A204.1 (cell line): ENCODE measurements at regions not wholly inside any gene's neighbourhood (a gene's known extent, or its start where the extent isn't known, plus 50 kb on each side); places are given as distances from the start of the nearest gene placed in this dataset.
A peak's percentile ranks its signal among the peaks of the same experiment; 100 is the strongest.
"Not testable (repeated sequence)": the region's sequence is repeated elsewhere in the genome, so short reads cannot be mapped to it uniquely, and the experiment has no call there.

Source experiments
- FAIRE-seq: peaks from 2 replicates; lab custom pipeline; 2012; peaks lifted over from hg19 to GRCh38; lab: Jason Lieb, UNC

DNA sequence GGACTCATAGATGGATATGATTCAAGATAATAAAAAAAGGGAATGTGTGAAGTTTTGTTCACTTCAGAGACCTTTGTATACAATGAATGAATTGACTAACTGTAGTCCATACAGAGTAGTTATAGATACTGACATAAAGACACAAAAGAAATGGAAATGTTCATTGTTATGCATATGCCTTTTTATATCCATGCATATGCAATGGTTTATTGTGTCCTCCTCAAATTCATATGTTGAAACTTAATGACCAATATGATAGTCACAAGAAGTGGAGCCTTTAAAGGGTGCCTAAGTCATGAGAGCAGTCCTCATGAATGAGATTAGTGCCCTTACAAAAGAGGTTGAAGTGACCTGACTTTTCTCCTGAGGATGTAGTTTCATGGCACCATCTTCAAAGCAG lies 467.5 kb upstream of the NDST4 start:
- FAIRE-seq: no peak

DNA sequence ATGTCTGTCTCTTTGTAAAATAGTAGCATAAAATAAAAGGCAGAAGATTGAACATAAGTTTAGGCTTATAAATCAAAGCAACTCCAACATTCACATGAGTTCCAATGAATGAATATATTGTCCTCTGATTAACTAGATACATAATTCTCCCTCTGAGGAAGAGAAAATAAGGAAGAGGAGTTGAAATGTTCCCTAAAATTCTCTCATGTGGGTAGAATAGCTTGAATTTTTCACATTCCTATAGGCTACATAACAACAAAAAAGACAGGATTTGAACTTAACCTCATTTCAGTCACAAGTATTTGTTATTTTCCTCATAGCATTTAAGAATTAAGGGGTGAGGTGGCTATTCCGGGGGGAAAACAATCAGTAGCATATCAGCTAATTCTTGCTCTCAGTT lies 462.4 kb upstream of the NDST4 start:
- no peak for FAIRE-seq

DNA sequence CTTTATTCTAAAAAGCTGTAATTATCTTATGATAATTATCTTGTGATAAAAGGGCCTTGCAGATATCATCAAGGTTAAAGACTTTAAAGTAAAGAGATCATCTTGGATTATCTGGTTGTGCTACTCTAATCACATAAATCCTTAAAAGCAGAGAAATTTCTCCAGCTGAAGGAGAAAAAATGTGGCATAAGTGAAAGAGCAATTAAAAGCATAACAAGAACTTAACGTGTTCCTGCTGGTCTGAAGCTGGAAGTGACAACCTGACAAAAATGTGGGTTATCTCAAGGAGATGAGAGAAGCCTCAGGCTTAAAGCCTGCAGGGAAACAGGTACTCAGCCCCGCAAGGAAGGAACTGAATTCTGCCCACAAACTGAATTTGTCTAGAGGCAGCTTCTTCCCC lies 449.1 kb upstream of the NDST4 start:
- no peak for FAIRE-seq

DNA sequence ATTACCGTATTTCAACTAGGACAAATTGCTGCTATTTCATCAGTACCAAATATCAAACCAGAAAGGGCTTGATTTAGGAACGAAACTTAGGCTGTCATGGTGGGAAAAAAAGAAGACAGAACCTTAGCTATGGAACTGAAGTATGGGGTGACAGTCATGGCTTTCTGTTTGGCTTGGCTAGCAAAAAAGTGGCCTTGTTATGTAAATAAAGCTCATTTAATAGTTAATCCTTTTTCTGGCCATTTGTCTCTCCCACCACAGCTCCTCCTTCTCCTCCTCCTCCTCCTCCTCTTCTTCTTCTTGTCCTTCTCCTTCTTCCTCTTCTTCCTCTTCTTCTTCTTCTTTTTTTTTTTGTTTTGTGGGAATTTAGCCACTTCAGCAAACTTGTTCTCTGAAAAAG lies 434.7 kb upstream of the NDST4 start:
- FAIRE-seq: no peak

DNA sequence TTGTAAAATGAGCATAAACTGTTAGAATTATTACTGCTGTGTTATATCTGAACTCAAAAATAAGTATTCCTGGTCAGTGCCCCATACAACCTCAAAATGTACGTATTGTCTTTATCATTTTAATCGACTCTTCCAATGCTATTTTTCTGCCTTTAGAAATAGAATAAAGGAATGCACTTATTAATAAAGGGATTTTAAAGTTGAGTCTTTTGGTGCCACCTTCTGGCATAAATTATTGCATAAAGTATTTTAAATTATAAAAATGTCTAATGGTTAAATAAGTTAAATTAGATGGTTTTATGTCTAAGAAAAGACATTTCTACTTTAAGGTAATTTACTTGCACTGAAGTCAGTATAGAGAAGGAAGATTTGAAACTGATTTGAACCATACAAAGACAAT lies 424.0 kb upstream of the NDST4 start:
- peak; percentile 93 for FAIRE-seq

DNA sequence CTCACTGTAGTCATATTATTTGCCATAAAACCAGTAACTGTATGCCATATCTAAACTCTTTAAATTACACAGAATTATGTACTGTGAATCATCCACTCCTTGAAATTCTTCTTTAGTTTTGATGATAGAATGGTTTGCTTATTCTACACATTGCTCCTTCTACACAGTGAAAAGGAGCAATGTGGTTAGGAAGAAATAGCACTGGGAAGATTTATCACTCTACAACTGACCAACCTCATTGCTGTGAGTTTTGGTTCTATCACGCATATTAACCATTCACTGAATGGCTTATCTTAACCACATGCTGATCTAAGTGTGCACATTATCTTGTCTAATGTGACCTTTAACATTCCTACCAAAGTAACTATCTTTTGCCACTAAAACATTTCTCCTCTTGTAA lies 415.7 kb upstream of the NDST4 start:
- no peak for FAIRE-seq

DNA sequence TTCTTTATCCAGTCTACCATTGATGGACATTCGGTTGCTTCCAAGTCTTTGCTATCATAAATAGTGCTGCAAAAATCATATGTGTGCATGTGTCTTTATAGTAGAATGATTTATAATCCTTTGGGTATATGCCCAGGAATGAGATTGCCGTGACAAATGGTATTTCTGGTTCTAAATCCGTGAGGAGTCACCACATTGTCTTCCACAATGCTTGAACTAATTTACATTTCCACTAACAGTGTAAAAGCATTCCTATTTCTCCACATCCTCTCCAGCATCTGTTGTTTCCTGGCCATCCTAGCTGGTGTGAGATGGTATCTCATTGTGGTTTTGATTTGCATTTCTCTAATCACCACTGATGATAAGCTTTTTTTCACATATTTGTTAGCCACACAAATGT lies 406.1 kb upstream of the NDST4 start:
- FAIRE-seq: not testable (repeated sequence)

DNA sequence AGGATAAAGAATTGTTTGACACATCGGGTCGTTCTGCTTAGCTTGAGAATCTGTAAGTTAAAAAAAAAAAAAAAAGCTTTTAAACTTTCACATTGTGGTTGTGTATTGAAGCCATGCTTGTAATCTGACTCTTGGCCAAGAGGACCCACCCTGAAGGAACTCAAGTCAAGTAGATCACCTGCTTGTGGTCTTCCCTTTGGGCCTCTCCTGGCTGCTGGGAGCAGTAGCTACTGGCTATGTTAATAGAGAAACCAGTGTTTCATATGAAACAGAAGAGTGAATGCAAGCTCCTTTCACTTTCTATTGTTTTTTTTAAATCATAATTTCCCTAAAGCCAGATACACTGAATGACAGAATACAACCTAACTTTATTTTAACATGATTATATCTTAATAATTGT lies 402.4 kb upstream of the NDST4 start:
- FAIRE-seq: no peak

DNA sequence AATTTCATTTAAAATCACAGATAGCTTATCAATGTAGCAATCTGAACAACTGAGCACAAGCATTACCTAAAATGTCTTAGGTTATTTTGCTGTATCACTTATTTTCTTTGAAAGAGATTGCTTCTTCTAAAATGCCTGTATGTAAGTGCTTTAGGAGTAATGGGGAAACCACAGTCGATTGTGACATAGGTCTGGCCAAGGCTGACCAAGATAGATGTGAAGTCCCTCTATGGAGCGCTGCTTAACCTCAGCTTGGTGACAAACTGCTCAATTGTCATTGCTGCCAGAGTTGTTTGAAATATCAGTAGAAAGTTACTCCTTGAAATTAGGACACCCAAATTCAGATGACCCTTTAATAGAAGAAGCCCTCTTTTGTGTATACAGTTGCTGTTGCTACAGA lies 401.9 kb upstream of the NDST4 start:
- no peak for FAIRE-seq

DNA sequence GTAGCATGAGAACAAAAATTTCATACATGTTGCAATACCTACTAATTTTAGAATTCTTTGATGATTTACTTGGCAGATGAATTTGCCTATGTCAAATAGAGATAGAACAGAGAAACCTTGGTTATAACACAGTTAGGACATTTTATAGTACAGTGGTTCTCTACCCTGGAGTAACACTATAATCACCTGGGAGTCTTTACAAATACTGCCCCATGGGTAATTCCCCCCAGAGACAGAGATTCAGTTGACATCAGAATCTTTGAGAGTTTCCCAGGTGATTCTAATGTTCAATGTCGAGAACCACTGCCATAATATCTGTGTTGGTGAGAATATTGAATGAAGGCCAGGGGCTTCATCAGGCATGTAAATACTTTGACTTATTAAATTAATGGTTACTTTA lies 401.3 kb upstream of the NDST4 start:
- FAIRE-seq: no peak

DNA sequence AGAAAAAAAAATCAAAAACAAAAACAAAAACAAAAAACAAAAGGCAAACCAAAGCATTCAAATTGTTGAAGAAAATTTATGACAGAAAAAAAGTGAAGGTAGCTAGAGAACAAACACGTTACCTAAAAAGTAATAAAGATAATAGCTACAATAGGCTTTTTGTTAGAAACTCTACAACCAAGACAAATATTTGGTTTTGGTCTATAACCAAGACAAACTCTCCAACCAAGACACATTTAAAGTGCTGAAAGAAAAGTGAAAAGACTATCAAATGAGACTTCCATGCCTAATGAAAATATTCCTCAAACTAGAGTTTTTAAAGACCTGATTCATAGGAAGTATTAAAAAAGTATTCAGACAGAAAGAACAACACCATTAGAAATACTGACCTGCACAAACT lies 391.9 kb upstream of the NDST4 start:
- FAIRE-seq: no peak

DNA sequence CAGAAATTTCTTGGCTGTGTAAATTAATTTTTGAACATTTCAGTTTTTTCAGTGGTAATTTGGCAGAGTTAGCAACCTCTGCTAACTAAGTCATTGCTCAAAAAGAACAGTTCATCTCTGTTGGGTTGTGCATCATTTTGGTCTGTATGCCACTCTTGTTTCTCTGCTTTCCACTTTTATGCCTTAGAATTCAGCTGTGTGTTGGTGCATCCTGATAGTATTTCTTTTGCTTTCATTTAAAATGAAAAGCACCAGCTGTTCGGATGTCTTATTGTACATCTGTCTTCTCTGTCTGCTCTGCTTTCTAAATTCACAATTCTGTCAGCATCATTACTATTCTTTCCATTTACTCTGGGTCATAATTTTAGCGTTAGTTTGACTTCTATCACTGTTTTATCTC lies 388.2 kb upstream of the NDST4 start:
- no peak for FAIRE-seq

DNA sequence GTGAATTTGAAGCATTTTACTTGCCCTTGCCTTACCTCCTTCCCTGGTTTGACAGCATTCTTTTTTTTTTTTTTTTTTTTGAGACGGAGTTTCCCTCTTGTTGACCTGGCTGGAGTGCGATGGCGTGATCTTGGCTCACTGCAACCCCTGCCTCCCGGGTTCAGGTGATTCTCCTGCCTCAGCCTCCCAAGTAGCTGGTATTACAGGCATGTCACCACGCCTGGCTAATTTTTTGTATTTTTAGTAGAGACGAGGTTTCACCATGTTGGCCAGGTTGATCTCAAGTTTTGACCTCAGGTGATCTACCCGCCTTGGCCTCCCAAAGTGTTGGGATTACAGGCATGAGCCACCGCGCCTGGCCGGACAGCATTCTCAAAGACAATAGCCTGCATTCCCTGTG lies 380.4 kb upstream of the NDST4 start:
- not testable (repeated sequence) for FAIRE-seq

DNA sequence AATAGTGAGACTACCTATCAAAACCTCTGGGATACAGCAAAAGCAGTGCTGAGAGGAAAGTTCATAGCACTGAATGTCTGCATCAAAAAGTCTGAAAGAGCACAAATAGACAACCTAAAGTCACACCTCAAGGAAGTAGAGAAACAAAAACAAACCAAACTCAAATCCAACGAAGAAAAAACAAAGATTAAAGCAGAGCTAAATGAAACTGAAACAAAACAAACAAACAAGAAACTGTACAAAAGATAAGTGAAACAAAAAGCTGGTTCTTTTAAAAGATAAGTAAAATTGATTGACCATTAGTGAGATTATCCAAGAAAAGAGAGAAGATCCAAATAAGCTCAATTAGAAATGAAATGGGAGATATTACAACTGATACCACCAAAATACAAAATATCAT lies 378.3 kb upstream of the NDST4 start:
- no peak for FAIRE-seq

DNA sequence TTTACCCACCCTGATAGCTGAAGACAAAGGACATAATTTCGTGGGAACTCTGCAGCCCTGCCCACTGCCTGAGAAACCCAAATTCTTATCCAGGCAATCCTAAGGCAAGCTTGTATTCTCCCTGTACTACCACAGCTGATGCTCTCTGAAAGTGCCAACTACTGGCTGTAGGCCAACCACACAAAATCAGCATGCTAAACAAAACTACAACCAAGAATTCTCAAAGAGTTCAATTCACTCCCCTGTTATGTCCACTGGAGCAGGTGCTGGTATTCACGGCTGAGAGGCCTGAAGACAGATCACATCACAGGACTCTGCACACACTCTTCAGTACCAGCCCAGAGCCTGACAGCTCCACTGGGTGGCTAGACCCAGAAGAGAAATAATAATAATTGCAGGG lies 375.9 kb upstream of the NDST4 start:
- no peak for FAIRE-seq

DNA sequence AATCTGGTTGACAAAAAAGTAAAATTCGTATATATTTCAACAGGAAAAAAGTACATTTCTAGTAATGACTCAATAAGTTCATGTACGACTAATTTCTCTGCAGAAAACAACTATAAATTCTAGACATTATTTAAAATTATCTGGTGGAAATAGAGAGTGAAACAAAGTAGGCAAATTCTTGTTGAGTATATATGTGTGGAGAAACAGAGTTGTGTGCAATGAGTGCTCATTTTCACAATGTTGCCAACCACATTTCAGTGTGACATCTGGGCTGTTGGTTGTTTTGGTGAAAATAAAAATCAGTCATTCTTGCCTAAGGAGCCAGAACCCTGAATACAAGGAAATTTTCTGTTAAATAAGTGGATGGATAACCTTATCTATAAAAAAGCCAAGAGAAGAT lies 372.0 kb upstream of the NDST4 start:
- FAIRE-seq: no peak

DNA sequence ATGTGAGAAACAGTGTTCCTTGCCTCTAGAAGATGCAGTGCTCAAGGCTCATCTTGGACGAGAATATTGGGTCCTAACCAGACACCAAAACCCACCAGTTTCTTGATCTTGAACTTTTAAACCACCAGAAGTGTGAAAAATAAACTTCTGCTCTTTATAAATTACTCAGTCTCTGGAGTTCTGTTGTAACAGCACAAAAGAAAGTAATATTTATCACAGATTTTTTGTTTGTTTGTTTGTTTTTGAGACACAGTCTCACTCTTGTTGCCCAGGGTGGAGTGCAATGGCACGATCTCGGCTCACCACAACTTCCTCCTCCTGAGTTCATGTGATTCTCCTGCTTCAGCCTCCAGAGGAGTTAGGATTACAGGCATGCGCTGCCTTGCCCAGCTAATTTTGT lies 371.1 kb upstream of the NDST4 start:
- no peak for FAIRE-seq

DNA sequence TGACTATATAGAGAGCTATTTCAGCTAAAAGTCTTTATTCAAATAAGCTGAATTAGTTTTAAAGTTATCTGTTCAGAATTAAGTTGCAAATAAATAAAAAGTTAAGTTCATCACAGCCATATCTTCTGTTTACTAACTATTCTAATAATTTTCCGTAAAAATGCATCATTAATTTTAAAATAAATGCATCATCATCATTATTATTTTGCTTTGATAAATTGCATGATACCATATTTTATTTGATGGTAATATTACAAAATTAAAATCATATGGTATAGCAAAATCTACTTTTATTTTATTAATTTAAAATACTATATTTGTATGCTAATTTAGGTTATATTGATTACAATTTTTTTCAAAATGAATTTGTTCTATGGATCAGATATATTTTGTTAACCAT lies 357.3 kb upstream of the NDST4 start:
- peak; percentile 62 for FAIRE-seq

DNA sequence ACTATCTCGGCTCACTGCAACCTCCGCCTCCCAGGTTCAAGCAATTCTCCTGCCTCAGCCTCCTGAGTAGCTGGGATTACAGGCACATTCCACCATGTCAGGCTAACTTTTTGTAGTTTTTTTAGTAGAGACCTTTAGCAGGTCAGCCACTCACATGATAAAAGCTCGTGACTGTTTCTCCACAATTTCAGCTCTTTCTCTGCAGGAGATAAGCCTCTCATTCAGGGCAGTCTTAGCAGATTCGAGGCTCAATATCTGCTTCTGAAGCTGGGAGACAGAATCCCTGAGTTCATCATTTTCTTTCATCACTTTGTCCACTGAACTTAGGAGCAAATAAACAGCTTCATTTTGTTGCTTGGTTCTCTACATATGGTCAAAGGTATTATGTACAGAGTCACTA lies 345.9 kb upstream of the NDST4 start:
- not testable (repeated sequence) for FAIRE-seq

DNA sequence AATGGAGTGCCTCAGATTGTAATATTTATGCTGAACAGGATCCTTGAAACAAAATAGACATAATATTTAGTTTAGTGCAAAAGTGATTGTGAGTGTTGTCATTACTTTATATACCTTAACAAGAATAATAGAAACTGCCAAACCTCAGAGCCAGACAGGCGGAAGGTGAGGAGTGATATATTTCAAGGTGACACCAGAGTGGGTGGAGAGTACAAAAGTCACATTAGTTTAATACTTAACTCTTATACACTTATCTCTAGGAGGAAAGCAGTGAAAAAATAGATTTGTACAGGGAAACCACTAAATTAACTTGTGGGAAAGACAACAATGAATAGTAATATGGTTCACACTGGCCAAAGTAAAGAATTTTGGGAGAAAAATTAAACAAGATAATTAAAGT lies 342.8 kb upstream of the NDST4 start:
- no peak for FAIRE-seq

DNA sequence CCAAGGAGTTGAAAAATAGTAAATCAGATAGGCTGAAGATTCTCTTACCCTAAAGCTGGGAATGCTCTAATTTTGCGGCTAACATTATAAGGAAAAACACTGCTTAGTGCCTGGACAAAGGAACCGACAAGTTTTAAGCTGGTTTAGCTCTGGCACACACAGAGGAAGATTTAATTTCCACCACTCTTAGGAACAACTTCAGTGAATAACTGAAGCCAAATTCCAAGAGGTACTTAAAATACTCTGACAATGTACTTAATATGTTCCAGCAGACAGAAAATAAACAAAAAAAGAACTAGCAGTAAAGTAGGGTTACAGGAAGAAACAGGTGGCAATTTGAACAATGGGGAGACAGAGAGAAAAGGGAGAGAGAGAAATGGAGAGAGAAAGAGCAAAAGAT lies 340.8 kb upstream of the NDST4 start:
- no peak for FAIRE-seq

DNA sequence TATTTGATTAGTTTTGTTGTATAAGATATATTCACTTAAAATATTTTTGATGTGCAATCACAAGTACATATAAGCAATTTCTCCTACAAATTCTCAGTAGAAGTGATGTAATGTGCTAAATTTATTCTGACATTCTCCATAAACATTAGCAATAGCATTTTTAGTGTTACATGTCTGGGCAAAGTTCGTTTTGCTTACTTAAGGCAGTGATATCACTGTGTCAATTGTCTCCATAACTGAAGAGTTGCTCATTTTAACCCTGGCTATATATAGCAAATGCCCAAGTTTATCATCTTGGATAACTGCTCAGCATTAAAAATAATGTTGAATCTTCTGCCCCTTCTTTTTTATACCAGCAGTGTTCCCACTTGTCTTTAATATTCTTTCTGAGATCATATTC lies 340.0 kb upstream of the NDST4 start:
- no peak for FAIRE-seq

DNA sequence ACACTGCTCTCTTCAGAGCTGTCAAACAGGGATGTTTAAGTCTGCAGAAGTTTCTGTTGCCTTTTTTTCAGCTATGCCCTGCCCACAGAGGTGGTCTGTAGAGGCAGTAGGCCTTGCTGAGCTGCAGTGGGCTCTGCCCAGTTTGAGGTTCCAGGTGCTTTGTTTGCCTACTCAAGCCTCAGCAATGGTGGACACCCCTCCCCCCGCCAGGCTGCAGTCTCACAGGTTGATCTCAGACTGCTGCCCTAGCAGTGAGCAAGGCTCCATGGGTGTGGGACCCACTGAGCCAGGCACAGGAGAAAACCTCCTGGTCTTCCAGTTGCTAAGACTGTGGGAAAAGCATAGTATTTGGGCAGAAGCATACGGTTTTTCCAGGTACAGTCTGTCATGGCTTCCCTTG lies 338.8 kb upstream of the NDST4 start:
- not testable (repeated sequence) for FAIRE-seq

DNA sequence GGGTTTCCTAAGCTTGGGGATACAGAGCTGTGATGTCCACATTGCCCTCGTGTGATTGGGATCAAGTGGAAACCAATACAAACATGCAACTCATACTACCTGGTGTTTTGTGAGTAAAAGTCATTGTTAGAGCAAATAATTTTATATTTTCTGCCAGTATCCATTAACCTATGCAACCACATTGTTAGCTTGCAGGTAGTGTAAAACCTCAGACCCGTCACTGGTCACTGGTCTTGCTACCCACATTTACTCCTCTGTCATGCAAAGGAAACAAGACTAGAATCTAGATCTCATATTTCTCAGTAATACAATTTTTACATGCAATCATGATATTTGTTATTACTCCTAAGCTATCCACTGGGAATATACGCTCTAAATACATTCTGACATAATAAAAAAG lies 324.3 kb upstream of the NDST4 start:
- no peak for FAIRE-seq

DNA sequence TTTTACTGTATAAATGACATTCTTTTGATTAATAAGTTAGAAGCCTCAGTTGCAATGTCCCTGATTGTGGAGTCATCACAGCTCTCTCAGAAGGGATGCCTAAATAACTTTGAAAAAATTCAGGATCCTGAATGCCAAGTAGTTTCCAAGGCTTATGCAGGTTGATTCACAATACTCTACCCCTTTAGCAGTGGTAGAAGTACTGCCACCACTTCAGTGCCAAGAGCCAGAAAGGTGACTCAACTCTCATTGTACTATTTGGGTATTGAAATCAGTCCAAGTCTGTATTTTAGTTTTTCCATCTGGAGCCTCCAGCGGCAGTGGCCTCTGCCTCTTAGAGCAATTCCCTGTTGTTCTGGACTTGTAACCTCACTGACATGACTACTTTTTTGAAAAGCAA lies 320.1 kb upstream of the NDST4 start:
- FAIRE-seq: no peak

DNA sequence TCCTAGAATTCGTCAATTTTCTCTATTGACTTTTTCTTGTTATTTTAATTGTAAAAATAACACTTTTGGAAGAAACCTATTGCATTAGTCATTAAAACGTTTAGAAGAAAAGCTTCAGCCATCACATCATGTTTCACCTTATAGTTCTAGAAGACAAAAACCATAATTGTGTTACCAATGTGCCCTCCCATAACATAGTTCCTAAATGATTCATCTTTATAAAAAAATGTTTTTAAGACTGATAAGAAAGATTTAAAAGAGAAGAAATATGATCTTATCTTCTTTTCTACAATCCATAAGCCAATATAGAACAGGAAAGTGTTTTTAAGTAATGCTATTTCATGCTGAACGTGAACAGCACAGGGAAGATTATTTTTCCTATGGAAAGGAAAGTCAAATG lies 316.6 kb upstream of the NDST4 start:
- FAIRE-seq: no peak
